ENCODE measurements at regions not wholly inside any gene's neighbourhood (a gene's known extent, or its start where the extent isn't known, plus 50 kb on each side); places are given as distances from the start of the nearest gene placed in this dataset.

- no peak overlapping the region for H2BK120ac ChIP-seq (replicated peaks; ENCODE audit: low read depth, low read length)
- DNase-seq (ENCODE audit: low read depth in 1 of 2, low spot score in 2 of 2): no peak
- no peaks in the 10 kb centered on the region for H3K79me2 ChIP-seq (ENCODE audit: control insufficient read depth in 1 of 2, insufficient read depth in 2 of 2, low read length in 2 of 2)
These were observed 147.4 kb upstream of the USP24 start for GRCh38 chr1:55362558-55362957.

More at GRCh38 chr1:55362558-55362957, 147.4 kb upstream of the USP24 start:
- no peaks in the 10 kb centered on the region for H3K36me3 ChIP-seq (ENCODE audit: control insufficient read depth in 2 of 4, insufficient read depth in 4 of 4, low read length in 3 of 4)
- H3K23ac ChIP-seq (ENCODE audit: insufficient read length): no peak overlapping the region
- H3K27ac ChIP-seq (ENCODE audit: low read depth, low read length): no peak overlapping the region
- POLR2A ChIA-PET (ENCODE audit: partially characterized antibody): no interaction called here
- no peak overlapping the region for H3K56ac ChIP-seq (replicated peaks; ENCODE audit: insufficient read length, low read depth, low read length)
- no peaks in the 10 kb centered on the region for H3K4me1 ChIP-seq (replicated peaks in 1 of 4; ENCODE audit: control insufficient read depth in 3 of 4, insufficient read depth in 4 of 4, low read length in 3 of 4)
- H4K8ac ChIP-seq (ENCODE audit: extremely low read depth, insufficient read depth, low read length): no peak overlapping the region
- H3K9ac ChIP-seq (replicated peaks in 1 of 4; ENCODE audit: extremely low read depth in 1 of 4, low read depth in 3 of 4, low read length in 3 of 4): no peak overlapping the region
- no peak overlapping the region for H2BK15ac ChIP-seq (ENCODE audit: low read length)
- H3K79me1 ChIP-seq (ENCODE audit: low read depth, low read length): no peaks in the 10 kb centered on the region
- no peak overlapping the region for H3K18ac ChIP-seq (ENCODE audit: extremely low read depth, low read length)
- no peak overlapping the region for H3K4me3 ChIP-seq (ENCODE audit: extremely low read depth in 1 of 4, insufficient read depth in 2 of 4, low read depth in 3 of 4, low read length in 4 of 4)
- no peak overlapping the region for H2AK5ac ChIP-seq (ENCODE audit: low read depth, low read length)
- no peak overlapping the region for H3K14ac ChIP-seq (ENCODE audit: insufficient read length)
- H2BK12ac ChIP-seq (ENCODE audit: low read depth, low read length): no peak overlapping the region
- no peaks in the 10 kb centered on the region for H3K27me3 ChIP-seq (replicated peaks in 1 of 4; ENCODE audit: control insufficient read depth in 3 of 4, extremely low read depth in 1 of 4, insufficient read depth in 3 of 4, low read length in 3 of 4)
- no peak overlapping the region for H3K4me2 ChIP-seq (ENCODE audit: insufficient read depth in 1 of 2, low read depth in 2 of 2, low read length in 2 of 2)
- no peak for TF ChIP-seq SAP30 (IDR thresholded peaks at IDR 0.05; ENCODE audit: insufficient read depth, insufficient replicate concordance, low read length)
- no peak for TF ChIP-seq CTBP2 (IDR thresholded peaks at IDR 0.05; ENCODE audit: borderline replicate concordance, insufficient read depth, insufficient read length, low read length)
- TF ChIP-seq CEBPB (IDR thresholded peaks at IDR 0.05; ENCODE audit: low read depth, low read length): no peak
- TF ChIP-seq RNF2 (IDR thresholded peaks at IDR 0.05; ENCODE audit: borderline replicate concordance, low read depth, low read length, missing control alignments, poor library complexity, severe bottlenecking): no peak
- TF ChIP-seq CBX8 (IDR thresholded peaks at IDR 0.05; ENCODE audit: borderline replicate concordance, low read depth, low read length): no peak
- TF ChIP-seq MAFK (IDR thresholded peaks at IDR 0.05; ENCODE audit: low read depth, low read length): no peak
- TF ChIP-seq POU5F1 (IDR thresholded peaks at IDR 0.05; ENCODE audit: low read depth, low read length): no peak
- TF ChIP-seq POLR2AphosphoS5 (IDR thresholded peaks at IDR 0.05; ENCODE audit: low read depth, low read length): no peak
- TF ChIP-seq JUND (IDR thresholded peaks at IDR 0.05; ENCODE audit: low read length): no peak
- TF ChIP-seq ASH2L (IDR thresholded peaks at IDR 0.05; ENCODE audit: low read length): no peak
- TF ChIP-seq CREB1 (IDR thresholded peaks at IDR 0.05): no peak
- no peak for TF ChIP-seq USF2 (IDR thresholded peaks at IDR 0.05; ENCODE audit: low read length)
- no peak for FAIRE-seq
- no peak overlapping the region for H3K4ac ChIP-seq (replicated peaks; ENCODE audit: insufficient read length, low read depth, low read length)
- no peak overlapping the region for H2BK5ac ChIP-seq (ENCODE audit: low read depth, low read length)
- H4K91ac ChIP-seq (replicated peaks; ENCODE audit: insufficient read length, low read length): no peak overlapping the region
- no peak overlapping the region for H2AFZ ChIP-seq (ENCODE audit: low read length)
- no peaks in the 10 kb centered on the region for H3K23me2 ChIP-seq (ENCODE audit: low read depth, low read length)
- CTCF ChIA-PET (ENCODE audit: partially characterized antibody): interaction anchor here (0.9 to 8.7 kb wide), 2 partner anchors 12 to 85 kb away, joined by 3 to 50 read pairs; no protein-coding TSS in a partner anchor
- H3K9me3 ChIP-seq (ENCODE audit: insufficient read depth in 2 of 2, low read depth in 1 of 2, low read length in 1 of 2): no peaks in the 10 kb centered on the region
- 90% methylated on average over 3 of the region's 3 CpGs; no CpG with 5 or more reads in 1 of the 2 experiments for WGBS, 2 experiments (ENCODE audit: extremely low coverage in 1 of 2, insufficient coverage in 1 of 2, insufficient read length in 1 of 2, insufficient replicate concordance in 2 of 2, low coverage in 1 of 2, low lambda C conversion rate in 2 of 2, missing lambda C conversion rate in 1 of 2)
- H4K20me1 ChIP-seq (replicated peaks in 1 of 2; ENCODE audit: control insufficient read depth in 1 of 2, insufficient read depth in 2 of 2, low read length in 2 of 2): no peaks in the 10 kb centered on the region
- H4K5ac ChIP-seq (ENCODE audit: insufficient read length, low read depth, low read length): no peak overlapping the region
- no peak overlapping the region for H2BK20ac ChIP-seq (ENCODE audit: low read length)
